Peyer's patch (tissue), 4 donors: ENCODE measurements at regions not wholly inside any gene's neighbourhood (a gene's known extent, or its start where the extent isn't known, plus 50 kb on each side); places are given as distances from the start of the nearest gene placed in this dataset.

ENCODE experiments used
- DNase-seq, 3 donors: peaks; one replicate each; pipeline ENCODE4 v3.0.0-alpha.2; 2017 to 2019
- H3K27ac ChIP-seq, 4 donors: fragments of 200-600 bp; sonication (generic); one replicate each; pipeline ENCODE4 v1.5.1; 2016 to 2019
- H3K27me3 ChIP-seq, 2 donors: fragments of 200-600 bp; sonication (generic); one replicate each; pipeline ENCODE4 v1.5.1; 2019
- H3K36me3 ChIP-seq, 3 donors: fragments of 200-600 bp; sonication (generic); one replicate each; pipeline ENCODE4 v1.5.1; 2016 to 2019
- H3K4me1 ChIP-seq, 4 donors: fragments of 200-600 bp; sonication (generic); one replicate each; pipeline ENCODE4 v1.5.1; 2016 to 2019
- H3K4me3 ChIP-seq, 4 donors: fragments of 200-600 bp; sonication (generic); 1 replicate in 3 of 4; 2 replicates in 1 of 4; pipeline ENCODE4 v1.5.1; 2016 to 2019; ENCODE audit warnings: mild to moderate bottlenecking in 1 of 4
- H3K9me3 ChIP-seq, 4 donors: fragments of 200-600 bp; sonication (generic); one replicate each; pipeline ENCODE4 v1.5.1; 2016 to 2019; ENCODE audit warnings: mild to moderate bottlenecking in 1 of 4
- POLR2A ChIP-seq, 2 donors: fragments of 450-650 bp; IDR thresholded peaks; one replicate each; pipeline ENCODE4 v1.5.1; 2017; ENCODE audit warnings: antibody characterized with exemption in 2 of 2, mild to moderate bottlenecking in 2 of 2, moderate library complexity in 2 of 2
- TF ChIP-seq, protein P1 (sequence below), 6 experiments: fragments of 450-650 bp in 4 of 6; fragments of 200-600 bp in 2 of 6; sonication (generic) in 1 of 6; IDR thresholded peaks; one replicate each; pipeline ENCODE4 v1.5.1; 2017 to 2019; ENCODE audit warnings: antibody characterized with exemption in 6 of 6, mild to moderate bottlenecking in 3 of 6, moderate library complexity in 1 of 6

DNA sequence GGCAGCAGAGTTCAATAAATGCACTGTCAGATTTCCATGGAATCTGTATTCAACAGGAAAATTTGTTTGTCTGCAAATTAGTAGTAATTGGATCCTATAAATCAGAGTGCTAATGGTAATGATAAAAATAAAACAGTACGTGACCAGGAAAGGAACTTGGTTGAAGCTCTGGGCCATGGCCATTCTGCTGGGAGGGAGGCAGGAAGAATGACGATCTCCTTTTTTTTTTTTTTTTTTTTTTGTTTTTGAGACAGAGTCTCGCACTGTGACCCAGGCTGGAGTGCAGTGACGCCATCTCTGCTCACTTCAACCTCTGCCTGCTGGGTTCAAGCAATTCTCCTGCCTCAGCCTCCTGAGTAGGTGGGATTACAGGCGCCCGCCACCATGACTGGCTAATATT lies 94.8 kb upstream of the SEC11C start:
- no peaks in the 10 kb centered on the region for H3K27me3 ChIP-seq
- no peak overlapping the region for H3K27ac ChIP-seq
- no peak overlapping the region for H3K4me3 ChIP-seq
- TF ChIP-seq POLR2A (IDR thresholded peaks at IDR 0.05), result no peak
- TF ChIP-seq, protein P1, sequence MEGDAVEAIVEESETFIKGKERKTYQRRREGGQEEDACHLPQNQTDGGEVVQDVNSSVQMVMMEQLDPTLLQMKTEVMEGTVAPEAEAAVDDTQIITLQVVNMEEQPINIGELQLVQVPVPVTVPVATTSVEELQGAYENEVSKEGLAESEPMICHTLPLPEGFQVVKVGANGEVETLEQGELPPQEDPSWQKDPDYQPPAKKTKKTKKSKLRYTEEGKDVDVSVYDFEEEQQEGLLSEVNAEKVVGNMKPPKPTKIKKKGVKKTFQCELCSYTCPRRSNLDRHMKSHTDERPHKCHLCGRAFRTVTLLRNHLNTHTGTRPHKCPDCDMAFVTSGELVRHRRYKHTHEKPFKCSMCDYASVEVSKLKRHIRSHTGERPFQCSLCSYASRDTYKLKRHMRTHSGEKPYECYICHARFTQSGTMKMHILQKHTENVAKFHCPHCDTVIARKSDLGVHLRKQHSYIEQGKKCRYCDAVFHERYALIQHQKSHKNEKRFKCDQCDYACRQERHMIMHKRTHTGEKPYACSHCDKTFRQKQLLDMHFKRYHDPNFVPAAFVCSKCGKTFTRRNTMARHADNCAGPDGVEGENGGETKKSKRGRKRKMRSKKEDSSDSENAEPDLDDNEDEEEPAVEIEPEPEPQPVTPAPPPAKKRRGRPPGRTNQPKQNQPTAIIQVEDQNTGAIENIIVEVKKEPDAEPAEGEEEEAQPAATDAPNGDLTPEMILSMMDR (IDR thresholded peaks at IDR 0.05), result no peak
- no peak for DNase-seq
- no peaks in the 10 kb centered on the region for H3K4me1 ChIP-seq
- no peaks in the 10 kb centered on the region for H3K36me3 ChIP-seq
- no peaks in the 10 kb centered on the region for H3K9me3 ChIP-seq

DNA sequence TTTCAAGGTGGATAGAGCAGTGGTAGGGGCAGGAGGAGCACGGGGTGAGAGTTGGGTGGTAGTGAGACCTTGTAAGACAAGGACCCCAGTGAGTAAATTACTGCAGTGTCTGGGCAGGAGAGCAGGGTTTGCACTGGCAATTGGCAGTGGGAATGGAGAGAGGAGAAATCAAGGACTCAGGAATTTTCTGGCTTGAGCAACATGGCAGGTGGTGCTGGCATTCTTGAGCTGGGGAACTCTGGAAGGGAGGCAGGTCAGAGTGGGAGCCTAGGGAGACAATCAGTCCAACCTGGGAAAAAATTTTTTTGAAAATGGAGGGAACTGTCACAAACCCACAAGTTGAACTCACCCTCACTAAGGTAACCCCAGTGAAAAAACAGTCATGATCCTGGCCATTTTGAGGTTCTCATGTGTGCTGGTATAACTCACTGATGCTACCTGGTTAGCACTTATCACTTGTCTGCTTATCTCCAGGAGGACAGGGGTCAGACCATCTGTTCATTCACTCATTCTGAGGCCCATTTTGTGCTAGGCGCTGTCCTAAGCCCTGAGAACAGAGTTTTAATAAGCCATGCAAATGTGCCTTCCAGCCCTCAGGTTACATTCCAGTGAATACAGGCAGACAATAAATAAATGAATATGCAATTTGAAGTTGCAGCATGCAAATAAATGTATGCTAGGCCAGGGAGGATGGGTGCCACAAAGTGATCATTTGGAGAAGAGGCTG lies 92.2 kb upstream of the SEC11C start:
- H3K36me3 ChIP-seq, result no peaks in the 10 kb centered on the region
- H3K27ac ChIP-seq, result no peak overlapping the region
- no peaks in the 10 kb centered on the region for H3K9me3 ChIP-seq
- TF ChIP-seq POLR2A (IDR thresholded peaks at IDR 0.05), result no peak
- TF ChIP-seq, protein P1 (IDR thresholded peaks at IDR 0.05), result no peak
- H3K4me1 ChIP-seq, result no peaks in the 10 kb centered on the region
- no peaks in the 10 kb centered on the region for H3K27me3 ChIP-seq
- no peak overlapping the region for H3K4me3 ChIP-seq
- DNase-seq, result peak in 1 of 3 donors; percentile 17

DNA sequence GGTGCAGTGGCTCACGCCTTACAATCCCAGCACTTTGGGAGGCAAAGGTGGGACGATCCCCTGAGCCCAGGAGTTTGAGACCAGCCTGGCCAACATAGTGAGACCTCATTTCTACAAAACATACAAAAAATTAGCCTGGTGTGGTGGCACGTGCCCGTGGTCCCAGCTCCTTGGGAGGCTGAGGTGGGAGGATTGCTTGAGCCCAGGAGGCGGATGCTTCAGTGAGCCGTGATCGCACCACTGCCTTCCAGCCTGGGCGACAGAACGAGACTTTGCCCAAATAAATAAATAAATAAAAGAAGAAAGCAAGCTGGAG lies 91.7 kb upstream of the SEC11C start:
- Histone ChIP-seq H3K36me3 (no peaks in the 10 kb centered on the region), H3K4me1 (no peaks in the 10 kb centered on the region), H3K4me3 (no peak overlapping the region), H3K9me3 (no peaks in the 10 kb centered on the region), H3K27ac (no peak overlapping the region), H3K27me3 (no peaks in the 10 kb centered on the region)
- peak in 1 of 3 donors; percentile 22 for DNase-seq
- no peak for TF ChIP-seq POLR2A (IDR thresholded peaks at IDR 0.05)
- TF ChIP-seq, protein P1 (IDR thresholded peaks at IDR 0.05), result no peak

DNA sequence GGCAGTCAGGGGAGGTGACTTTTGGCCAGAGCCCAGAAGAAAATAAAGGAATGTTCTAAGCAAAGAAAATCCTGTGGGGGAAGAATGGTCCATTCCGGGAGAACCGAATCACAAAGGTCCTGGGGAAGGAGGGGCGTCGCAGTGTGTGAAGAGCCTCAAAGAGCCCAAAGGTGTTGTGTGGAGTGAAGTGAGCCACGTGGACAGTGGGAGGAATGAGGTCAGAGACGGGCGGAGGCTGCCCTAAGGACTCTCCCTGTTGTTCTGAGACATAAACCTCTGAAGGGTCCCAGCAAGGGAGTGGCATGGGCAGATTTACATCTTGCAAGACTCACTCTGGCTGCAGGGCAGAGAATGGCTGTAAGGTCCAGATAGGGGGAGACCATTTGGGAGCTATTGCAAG lies 91.3 kb upstream of the SEC11C start:
- Histone ChIP-seq H3K4me1 (no peaks in the 10 kb centered on the region), H3K36me3 (no peaks in the 10 kb centered on the region), H3K27me3 (no peaks in the 10 kb centered on the region), H3K27ac (no peak overlapping the region), H3K4me3 (no peak overlapping the region), H3K9me3 (no peaks in the 10 kb centered on the region)
- DNase-seq, result peak in 1 of 3 donors; percentile 33
- TF ChIP-seq, protein P1 (IDR thresholded peaks at IDR 0.05), result no peak
- no peak for TF ChIP-seq POLR2A (IDR thresholded peaks at IDR 0.05)

DNA sequence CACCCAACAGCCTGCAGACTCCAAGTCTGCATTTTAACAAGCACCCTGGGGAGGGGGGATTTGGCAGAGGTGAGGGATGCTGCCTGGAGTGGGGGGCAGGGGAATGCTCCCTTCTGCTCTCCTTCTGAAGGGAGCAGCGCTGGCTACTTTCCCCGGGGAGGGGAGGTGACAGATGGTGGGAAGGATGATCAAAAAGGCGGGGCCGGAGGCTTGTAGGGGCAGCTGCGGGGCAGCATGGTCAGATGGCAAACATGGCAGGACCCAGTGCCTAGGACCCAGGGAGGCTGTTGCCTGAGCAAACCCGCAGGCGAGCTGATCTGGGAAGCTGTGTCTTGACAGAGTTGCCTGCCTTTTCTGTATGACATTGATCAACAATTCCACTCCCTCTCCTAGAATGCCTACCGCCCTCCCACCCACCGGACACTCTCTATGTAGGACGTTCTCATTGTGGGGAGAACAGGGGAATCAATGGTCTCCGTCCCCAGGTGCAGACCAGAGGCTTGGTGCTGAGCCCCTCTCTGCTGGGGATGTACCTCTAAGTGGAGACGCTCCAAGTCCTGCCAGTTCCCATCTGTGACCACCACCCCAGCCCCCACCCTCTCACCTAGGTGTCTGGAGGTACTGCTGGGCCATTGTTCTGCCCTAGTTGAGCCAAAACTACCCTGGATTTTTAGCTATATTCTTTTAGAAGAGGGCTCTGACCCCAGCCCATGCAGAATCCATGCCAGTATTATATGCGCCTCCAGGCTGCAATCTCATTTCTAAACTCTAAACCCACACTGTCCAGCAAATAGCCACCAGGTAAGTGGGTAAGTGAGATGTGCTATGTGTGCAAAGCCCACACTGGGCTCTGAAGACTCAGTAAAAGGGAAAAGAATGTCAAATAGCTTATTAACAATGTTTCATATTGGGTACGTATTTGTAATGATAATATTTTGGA lies 89.7 kb upstream of the SEC11C start:
- TF ChIP-seq POLR2A (IDR thresholded peaks at IDR 0.05), result no peak
- TF ChIP-seq, protein P1 (IDR thresholded peaks at IDR 0.05), result no peak
- Histone ChIP-seq H3K36me3 (no peaks in the 10 kb centered on the region), H3K4me1 (no peaks in the 10 kb centered on the region), H3K4me3 (no peak overlapping the region), H3K9me3 (no peaks in the 10 kb centered on the region), H3K27ac (no peak overlapping the region), H3K27me3 (no peaks in the 10 kb centered on the region)
- peak in 1 of 3 donors; percentile 21 for DNase-seq
